ENCODE measurements at regions not wholly inside any gene's neighbourhood (a gene's known extent, or its start where the extent isn't known, plus 50 kb on each side); places are given as distances from the start of the nearest gene placed in this dataset.

DNA sequence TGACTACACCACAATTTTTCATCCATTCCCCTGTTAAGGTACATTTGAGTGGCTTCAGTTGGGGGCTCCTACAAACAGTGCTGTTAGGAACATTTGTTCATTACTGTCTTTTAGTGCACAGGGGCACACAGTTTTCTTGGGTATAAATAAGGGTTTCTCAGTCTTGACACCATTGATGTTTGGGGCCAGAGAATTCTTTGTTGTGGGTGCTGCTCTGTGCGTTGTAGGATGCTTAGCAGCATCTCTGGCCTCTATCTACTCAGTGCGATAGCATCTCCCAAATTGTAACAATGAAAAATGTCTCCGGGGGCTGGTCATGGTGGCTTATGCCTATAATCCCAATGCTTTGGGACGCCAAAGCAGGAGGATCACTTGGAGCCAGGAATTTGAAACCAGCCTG, 153.0 kb upstream of the MYL2 start:
- TF ChIP-seq, protein P1, sequence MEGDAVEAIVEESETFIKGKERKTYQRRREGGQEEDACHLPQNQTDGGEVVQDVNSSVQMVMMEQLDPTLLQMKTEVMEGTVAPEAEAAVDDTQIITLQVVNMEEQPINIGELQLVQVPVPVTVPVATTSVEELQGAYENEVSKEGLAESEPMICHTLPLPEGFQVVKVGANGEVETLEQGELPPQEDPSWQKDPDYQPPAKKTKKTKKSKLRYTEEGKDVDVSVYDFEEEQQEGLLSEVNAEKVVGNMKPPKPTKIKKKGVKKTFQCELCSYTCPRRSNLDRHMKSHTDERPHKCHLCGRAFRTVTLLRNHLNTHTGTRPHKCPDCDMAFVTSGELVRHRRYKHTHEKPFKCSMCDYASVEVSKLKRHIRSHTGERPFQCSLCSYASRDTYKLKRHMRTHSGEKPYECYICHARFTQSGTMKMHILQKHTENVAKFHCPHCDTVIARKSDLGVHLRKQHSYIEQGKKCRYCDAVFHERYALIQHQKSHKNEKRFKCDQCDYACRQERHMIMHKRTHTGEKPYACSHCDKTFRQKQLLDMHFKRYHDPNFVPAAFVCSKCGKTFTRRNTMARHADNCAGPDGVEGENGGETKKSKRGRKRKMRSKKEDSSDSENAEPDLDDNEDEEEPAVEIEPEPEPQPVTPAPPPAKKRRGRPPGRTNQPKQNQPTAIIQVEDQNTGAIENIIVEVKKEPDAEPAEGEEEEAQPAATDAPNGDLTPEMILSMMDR (IDR thresholded peaks at IDR 0.05; ENCODE audit: poor library complexity), result no peak
- no peak for TF ChIP-seq EZH2 (IDR thresholded peaks at IDR 0.05; ENCODE audit: borderline replicate concordance)

Data from hepatocyte (in vitro differentiated cells).